ENCODE measurements at regions not wholly inside any gene's neighbourhood (a gene's known extent, or its start where the extent isn't known, plus 50 kb on each side); places are given as distances from the start of the nearest gene placed in this dataset.
"Not testable (repeated sequence)": the region's sequence is repeated elsewhere in the genome, so short reads cannot be mapped to it uniquely, and the experiment has no call there.

GRCh38 chr10:85420501-85421191, 945.9 kb downstream of the GRID1 start:
- in situ Hi-C loops (cut with HindIII; ENCODE audit: low sequenced_read_pairs), result no loop called here

DNA sequence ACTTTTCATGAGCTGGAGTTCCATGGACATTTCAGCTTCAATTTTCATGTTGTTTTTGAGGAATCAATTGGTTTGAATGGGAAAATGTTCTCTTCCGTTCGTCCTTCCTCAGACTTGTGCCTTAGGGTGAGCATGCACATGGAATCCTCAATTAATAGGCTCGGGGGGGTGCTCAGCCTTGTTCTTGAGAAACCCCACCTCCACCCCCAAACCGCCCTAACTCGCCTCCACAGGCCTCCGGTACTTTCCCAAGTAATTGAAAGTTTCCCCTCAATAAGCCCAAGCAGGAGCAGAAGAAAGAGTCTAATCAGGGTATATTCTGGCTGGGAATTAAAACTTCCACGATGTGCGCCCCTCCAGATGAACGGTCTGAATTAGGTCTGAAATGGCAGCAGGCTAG, 945.2 kb downstream of the GRID1 start:
- in situ Hi-C loops (cut with HindIII; ENCODE audit: low sequenced_read_pairs), result no loop called here

GRCh38 chr10:85429126-85429525, 937.5 kb downstream of the GRID1 start:
- in situ Hi-C loops (cut with HindIII; ENCODE audit: low sequenced_read_pairs), result no loop called here

DNA sequence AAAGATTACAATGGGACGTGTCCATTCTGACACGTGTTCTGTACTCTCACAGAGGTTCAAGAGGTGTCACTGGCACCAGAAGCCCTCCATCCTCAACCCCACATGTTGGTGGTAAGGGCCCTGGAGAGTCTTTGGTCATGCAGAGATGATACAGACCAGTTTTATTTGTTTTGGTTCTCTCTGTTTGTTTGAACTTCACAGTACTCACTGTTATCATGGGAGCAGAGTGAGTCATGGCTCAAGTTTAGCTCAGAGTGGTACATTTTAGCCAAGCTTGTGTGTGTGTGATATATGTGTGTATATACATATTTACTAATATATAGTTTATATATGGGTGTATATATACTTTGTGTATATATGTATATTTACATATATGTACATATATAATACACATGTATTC, 935.6 kb downstream of the GRID1 start:
- in situ Hi-C loops (cut with HindIII; ENCODE audit: low sequenced_read_pairs), result no loop called here

GRCh38 chr10:85433248-85433647, 933.3 kb downstream of the GRID1 start:
- in situ Hi-C loops (cut with HindIII; ENCODE audit: low sequenced_read_pairs), result no loop called here

GRCh38 chr10:85444868-85445267, 921.7 kb downstream of the GRID1 start:
- in situ Hi-C loops (cut with HindIII; ENCODE audit: low sequenced_read_pairs), result no loop called here

GRCh38 chr10:85445702-85446101, 920.9 kb downstream of the GRID1 start:
- in situ Hi-C loops (cut with HindIII; ENCODE audit: low sequenced_read_pairs), result no loop called here

DNA sequence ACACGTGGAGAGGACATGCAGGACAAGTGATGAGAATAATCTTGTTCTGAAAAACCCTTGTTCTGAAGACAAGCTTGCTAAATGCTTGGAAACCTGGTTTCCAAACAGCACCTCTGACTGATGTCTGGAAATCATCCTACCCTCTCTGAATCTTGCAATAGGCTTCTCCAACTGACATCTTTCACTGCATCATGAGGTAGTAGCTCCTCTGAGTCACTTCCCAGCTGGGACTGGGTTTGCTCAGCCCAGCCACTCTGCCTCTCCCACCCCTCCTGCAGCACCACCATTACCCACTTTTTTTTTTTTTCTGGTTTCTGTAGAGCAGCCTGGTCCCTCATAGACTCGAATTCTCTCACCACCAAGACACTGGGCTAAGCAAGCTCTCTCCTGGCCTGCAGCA, 919.8 kb downstream of the GRID1 start:
- in situ Hi-C loops (cut with HindIII; ENCODE audit: low sequenced_read_pairs), result no loop called here

GRCh38 chr10:85447690-85448089, 918.9 kb downstream of the GRID1 start:
- in situ Hi-C loops (cut with HindIII; ENCODE audit: low sequenced_read_pairs), result no loop called here

DNA sequence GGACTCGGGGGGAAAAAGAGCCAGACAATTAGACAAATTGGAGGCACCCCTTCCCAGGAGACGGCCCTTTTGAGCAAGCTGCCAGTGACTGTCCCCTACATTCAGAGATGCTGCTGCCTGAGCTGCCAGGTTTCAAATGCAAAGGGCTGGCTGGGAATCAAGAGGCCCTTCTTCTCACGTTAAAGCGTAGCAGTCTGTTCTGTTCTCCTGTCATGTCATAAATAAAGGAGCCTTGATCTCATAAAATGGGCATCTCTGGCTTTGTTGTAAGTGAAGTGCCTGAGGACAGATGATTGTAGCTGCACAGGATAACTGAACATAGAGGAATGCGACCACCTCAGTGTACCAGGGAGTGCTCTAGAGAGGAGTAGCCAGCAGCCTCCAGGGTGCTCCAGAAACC, 917.9 kb downstream of the GRID1 start:
- in situ Hi-C loops (cut with HindIII; ENCODE audit: low sequenced_read_pairs), result no loop called here

GRCh38 chr10:85454386-85454785, 912.2 kb downstream of the GRID1 start:
- in situ Hi-C loops (cut with HindIII; ENCODE audit: low sequenced_read_pairs), result no loop called here

- in situ Hi-C loops (cut with HindIII; ENCODE audit: low sequenced_read_pairs), result no loop called here
These were observed 909.4 kb downstream of the GRID1 start for GRCh38 chr10:85457191-85457590.

DNA sequence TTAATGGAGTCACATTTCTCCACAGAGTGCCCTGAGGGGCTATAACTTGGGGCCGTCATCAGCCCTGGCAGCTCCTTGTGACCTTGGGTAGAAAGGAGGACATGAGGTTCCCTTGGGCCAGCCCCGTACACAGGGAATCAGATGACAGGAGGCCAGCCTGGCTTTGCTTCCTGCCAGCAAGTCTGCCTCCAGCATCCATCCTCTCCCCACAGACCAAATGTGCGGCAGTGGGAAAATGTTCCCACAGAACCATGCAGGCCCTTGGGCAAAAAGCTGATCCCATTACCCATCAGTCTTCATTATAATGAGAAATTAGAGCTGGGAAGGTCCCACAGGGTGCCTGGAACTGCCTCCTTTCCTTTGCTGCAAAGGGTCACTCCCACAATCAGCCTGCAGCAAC, 908.3 kb downstream of the GRID1 start:
- in situ Hi-C loops (cut with HindIII; ENCODE audit: low sequenced_read_pairs), result no loop called here

- in situ Hi-C loops (cut with HindIII; ENCODE audit: low sequenced_read_pairs), result no loop called here
These were observed 906.7 kb downstream of the GRID1 start for GRCh38 chr10:85459906-85460305.

- in situ Hi-C loops (cut with HindIII; ENCODE audit: low sequenced_read_pairs), result no loop called here
These were observed 902.3 kb downstream of the GRID1 start for GRCh38 chr10:85464336-85464735.

DNA sequence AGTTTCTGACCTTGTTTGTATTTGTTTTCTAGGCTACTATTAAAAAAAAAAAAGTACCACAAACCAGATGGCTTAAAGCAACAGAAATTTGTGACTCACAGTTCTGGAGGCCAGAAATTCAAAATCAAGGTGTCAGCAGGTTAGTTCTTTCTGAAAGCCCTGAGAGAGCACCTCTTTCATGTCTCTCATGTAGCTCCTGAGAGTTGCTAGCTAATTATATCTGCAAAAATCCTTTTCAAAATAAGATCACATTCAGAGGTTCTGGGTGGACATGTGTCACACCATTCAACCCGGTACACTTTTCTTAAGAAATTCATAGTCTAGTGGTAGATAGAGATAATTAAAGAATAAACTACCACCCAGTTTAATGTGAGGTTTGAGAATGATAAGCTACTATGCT, 888.6 kb downstream of the GRID1 start:
- in situ Hi-C loops (cut with HindIII; ENCODE audit: low sequenced_read_pairs), result no loop called here

- in situ Hi-C loops (cut with HindIII; ENCODE audit: low sequenced_read_pairs), result loop anchor here (5.0 kb wide), 1 partner anchor 42 kb away; no protein-coding TSS in a partner anchor
These were observed 876.2 kb downstream of the GRID1 start for GRCh38 chr10:85490431-85490830.

GRCh38 chr10:85491652-85492051, 874.9 kb downstream of the GRID1 start:
- in situ Hi-C loops (cut with HindIII; ENCODE audit: low sequenced_read_pairs), result loop anchor here (5.0 kb wide), 1 partner anchor 41 kb away; no protein-coding TSS in a partner anchor

- in situ Hi-C loops (cut with HindIII; ENCODE audit: low sequenced_read_pairs), result loop anchor here (5.0 kb wide), 1 partner anchor 40 kb away; no protein-coding TSS in a partner anchor
These were observed 873.9 kb downstream of the GRID1 start for GRCh38 chr10:85492684-85493083.

- in situ Hi-C loops (cut with HindIII; ENCODE audit: low sequenced_read_pairs), result loop anchor here (5.0 kb wide), 1 partner anchor 39 kb away; no protein-coding TSS in a partner anchor
These were observed 872.9 kb downstream of the GRID1 start for GRCh38 chr10:85493703-85494102.

DNA sequence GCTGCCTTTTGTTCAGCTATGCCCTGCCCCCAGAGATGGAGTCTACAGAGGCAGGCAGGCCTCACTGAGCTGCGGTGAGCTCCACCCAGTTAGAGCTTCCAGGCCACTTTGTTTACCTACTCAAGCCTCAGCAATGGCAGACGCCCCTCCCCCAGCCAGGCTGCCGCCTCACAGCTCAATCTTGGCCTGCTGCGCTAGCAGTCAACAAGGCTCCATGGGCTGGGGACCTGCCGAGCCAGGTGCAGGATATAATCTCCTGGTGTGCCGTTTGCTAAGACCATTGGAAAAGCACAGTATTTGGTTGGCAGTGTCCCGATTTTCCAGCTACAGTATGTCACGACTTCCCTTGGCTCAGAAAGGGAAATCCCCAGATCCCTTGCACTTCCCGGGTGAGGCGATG, 862.0 kb downstream of the GRID1 start:
- in situ Hi-C loops (cut with HindIII; ENCODE audit: low sequenced_read_pairs), result not testable (repeated sequence)

DNA sequence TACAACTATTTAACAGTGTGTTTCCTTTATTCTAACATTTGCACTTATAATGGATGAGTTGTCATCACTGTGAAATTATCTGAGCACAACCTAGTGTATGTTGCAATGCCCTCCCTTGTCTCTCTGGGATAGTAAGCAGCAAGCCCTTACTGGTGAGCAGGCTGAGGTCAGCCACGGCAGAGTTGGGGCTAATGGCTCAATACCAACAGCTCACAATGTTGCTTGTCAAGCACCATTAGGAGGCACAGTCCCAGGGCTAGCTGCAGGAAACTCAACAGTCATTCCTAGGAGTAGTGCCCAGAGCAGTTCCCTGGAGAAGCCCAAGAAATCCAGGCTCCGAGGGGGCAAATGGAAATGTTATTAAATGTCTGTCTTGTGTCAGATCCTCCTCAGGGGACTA, 858.4 kb downstream of the GRID1 start:
- in situ Hi-C loops (cut with HindIII; ENCODE audit: low sequenced_read_pairs), result no loop called here

DNA sequence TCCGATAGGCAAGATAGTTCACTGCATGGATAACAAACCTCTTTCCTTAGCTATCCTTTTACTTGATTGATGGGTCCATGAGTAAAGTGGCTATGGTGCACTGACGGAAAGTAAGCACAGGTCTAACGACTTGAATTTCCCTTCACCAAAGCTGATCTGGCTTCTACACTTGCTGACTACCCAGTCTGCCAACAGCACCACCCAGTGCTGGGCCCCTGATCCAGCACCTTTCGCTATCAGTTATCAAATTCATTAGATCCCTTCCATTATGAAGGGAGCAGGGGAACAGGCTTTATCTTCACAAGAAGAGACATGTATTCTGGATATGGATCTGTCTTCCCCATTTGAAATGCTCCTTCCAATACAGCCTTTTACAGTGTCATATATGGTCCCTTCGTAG, 855.9 kb downstream of the GRID1 start:
- in situ Hi-C loops (cut with HindIII; ENCODE audit: low sequenced_read_pairs), result no loop called here

All from endothelial cell of hepatic sinusoid (primary cell).